ENCODE measurements at regions not wholly inside any gene's neighbourhood (a gene's known extent, or its start where the extent isn't known, plus 50 kb on each side); places are given as distances from the start of the nearest gene placed in this dataset.

DNA sequence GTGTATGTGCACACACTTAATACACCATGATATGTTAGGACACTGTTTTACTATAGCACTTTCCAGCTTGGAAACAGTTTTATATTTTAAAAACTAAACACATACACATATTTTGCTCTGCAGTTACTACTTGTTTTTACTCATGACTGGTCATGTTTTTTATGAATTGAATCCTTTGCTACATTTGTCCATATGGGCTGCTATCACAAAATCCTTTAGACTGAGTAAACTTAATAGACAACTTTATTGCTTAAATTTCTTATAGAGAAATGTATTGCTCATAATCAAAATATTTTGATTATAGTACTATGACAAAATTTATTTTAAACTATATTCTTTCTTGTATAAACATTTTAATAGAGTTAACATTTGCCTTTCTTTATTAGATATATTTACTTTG lies 314.8 kb downstream of the RBM43 start (continued):
- TF ChIP-seq ZNF133 (tag by site-specific recombination; IDR thresholded peaks at IDR 0.05): no peak

- Histone ChIP-seq H3K4me3 (ENCODE audit: low read depth, low read length) (no peak overlapping the region), H3K9me3 (ENCODE audit: control insufficient read depth, insufficient read depth, low read depth, low read length) (no peaks in the 10 kb centered on the region), H3K27ac (ENCODE audit: extremely low read depth, low read depth, low read length) (no peak overlapping the region), H3K4me1 (ENCODE audit: control insufficient read depth, insufficient read depth, low read length) (no peaks in the 10 kb centered on the region), H3K36me3 (ENCODE audit: control insufficient read depth in 2 of 2, insufficient read depth in 1 of 2, low read length in 2 of 2) (no peaks in the 10 kb centered on the region)
- CTCF ChIA-PET: no interaction called here
- POLR2A ChIA-PET: no interaction called here
- TF ChIP-seq ZNF623 (tag by site-specific recombination; IDR thresholded peaks at IDR 0.05): no peak
- no peak for TF ChIP-seq ZNF629 (tag by site-specific recombination; IDR thresholded peaks at IDR 0.05)
- TF ChIP-seq ZNF37A (tag by site-specific recombination; IDR thresholded peaks at IDR 0.05): no peak
- no peak for TF ChIP-seq SALL2 (tag by site-specific recombination; IDR thresholded peaks at IDR 0.05; ENCODE audit: borderline replicate concordance)
- TF ChIP-seq ZNF324 (tag by site-specific recombination; IDR thresholded peaks at IDR 0.05): no peak
- TF ChIP-seq OSR2 (tag by site-specific recombination; IDR thresholded peaks at IDR 0.05): no peak
- TF ChIP-seq, protein P1, sequence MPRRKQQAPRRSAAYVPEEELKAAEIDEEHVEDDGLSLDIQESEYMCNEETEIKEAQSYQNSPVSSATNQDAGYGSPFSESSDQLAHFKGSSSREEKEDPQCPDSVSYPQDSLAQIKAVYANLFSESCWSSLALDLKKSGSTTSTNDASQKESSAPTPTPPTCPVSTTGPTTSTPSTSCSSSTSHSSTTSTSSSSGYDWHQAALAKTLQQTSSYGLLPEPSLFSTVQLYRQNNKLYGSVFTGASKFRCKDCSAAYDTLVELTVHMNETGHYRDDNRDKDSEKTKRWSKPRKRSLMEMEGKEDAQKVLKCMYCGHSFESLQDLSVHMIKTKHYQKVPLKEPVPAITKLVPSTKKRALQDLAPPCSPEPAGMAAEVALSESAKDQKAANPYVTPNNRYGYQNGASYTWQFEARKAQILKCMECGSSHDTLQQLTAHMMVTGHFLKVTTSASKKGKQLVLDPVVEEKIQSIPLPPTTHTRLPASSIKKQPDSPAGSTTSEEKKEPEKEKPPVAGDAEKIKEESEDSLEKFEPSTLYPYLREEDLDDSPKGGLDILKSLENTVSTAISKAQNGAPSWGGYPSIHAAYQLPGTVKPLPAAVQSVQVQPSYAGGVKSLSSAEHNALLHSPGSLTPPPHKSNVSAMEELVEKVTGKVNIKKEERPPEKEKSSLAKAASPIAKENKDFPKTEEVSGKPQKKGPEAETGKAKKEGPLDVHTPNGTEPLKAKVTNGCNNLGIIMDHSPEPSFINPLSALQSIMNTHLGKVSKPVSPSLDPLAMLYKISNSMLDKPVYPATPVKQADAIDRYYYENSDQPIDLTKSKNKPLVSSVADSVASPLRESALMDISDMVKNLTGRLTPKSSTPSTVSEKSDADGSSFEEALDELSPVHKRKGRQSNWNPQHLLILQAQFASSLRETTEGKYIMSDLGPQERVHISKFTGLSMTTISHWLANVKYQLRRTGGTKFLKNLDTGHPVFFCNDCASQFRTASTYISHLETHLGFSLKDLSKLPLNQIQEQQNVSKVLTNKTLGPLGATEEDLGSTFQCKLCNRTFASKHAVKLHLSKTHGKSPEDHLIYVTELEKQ (tag by site-specific recombination; IDR thresholded peaks at IDR 0.05; ENCODE audit: borderline replicate concordance): no peak
These were observed 317.3 kb downstream of the RBM43 start for GRCh38 chr2:150944315-150944714.

- POLR2A ChIA-PET: no interaction called here
- Histone ChIP-seq H3K27ac (ENCODE audit: extremely low read depth, low read depth, low read length) (no peak overlapping the region), H3K4me1 (ENCODE audit: control insufficient read depth, insufficient read depth, low read length) (no peaks in the 10 kb centered on the region), H3K36me3 (ENCODE audit: control insufficient read depth in 2 of 2, insufficient read depth in 1 of 2, low read length in 2 of 2) (no peaks in the 10 kb centered on the region), H3K4me3 (ENCODE audit: low read depth, low read length) (no peak overlapping the region), H3K9me3 (ENCODE audit: control insufficient read depth, insufficient read depth, low read depth, low read length) (no peaks in the 10 kb centered on the region)
- TF ChIP-seq, protein P2, sequence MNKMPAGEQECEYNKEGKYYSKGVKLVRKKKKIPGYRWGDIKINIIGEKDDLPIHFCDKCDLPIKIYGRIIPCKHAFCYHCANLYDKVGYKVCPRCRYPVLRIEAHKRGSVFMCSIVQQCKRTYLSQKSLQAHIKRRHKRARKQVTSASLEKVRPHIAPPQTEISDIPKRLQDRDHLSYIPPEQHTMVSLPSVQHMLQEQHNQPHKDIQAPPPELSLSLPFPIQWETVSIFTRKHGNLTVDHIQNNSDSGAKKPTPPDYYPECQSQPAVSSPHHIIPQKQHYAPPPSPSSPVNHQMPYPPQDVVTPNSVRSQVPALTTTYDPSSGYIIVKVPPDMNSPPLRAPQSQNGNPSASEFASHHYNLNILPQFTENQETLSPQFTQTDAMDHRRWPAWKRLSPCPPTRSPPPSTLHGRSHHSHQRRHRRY (tag by site-specific recombination; IDR thresholded peaks at IDR 0.05): no peak
- TF ChIP-seq HOXC10 (CRISPR knock-in tag; IDR thresholded peaks at IDR 0.05) (no peak), ZBTB49 (tag by site-specific recombination; IDR thresholded peaks at IDR 0.05; ENCODE audit: low read depth) (no peak), ZNF16 (tag by site-specific recombination; IDR thresholded peaks at IDR 0.05; ENCODE audit: low read depth) (no peak), ZNF624 (tag by site-specific recombination; IDR thresholded peaks at IDR 0.05) (no peak), ZNF433 (tag by site-specific recombination; IDR thresholded peaks at IDR 0.05; ENCODE audit: low read depth) (no peak), GLI2 (tag by site-specific recombination; IDR thresholded peaks at IDR 0.05; ENCODE audit: borderline replicate concordance, low read depth) (no peak), ZNF366 (tag by site-specific recombination; conservative IDR thresholded peaks at IDR 0.05) (no peak), ZSCAN30 (tag by site-specific recombination; IDR thresholded peaks at IDR 0.05) (no peak), ZNF514 (tag by site-specific recombination; IDR thresholded peaks at IDR 0.05) (no peak), ZNF48 (tag by site-specific recombination; IDR thresholded peaks at IDR 0.05) (no peak)
- TF ChIP-seq, protein P3, sequence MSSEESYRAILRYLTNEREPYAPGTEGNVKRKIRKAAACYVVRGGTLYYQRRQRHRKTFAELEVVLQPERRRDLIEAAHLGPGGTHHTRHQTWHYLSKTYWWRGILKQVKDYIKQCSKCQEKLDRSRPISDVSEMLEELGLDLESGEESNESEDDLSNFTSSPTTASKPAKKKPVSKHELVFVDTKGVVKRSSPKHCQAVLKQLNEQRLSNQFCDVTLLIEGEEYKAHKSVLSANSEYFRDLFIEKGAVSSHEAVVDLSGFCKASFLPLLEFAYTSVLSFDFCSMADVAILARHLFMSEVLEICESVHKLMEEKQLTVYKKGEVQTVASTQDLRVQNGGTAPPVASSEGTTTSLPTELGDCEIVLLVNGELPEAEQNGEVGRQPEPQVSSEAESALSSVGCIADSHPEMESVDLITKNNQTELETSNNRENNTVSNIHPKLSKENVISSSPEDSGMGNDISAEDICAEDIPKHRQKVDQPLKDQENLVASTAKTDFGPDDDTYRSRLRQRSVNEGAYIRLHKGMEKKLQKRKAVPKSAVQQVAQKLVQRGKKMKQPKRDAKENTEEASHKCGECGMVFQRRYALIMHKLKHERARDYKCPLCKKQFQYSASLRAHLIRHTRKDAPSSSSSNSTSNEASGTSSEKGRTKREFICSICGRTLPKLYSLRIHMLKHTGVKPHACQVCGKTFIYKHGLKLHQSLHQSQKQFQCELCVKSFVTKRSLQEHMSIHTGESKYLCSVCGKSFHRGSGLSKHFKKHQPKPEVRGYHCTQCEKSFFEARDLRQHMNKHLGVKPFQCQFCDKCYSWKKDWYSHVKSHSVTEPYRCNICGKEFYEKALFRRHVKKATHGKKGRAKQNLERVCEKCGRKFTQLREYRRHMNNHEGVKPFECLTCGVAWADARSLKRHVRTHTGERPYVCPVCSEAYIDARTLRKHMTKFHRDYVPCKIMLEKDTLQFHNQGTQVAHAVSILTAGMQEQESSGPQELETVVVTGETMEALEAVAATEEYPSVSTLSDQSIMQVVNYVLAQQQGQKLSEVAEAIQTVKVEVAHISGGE (tag by site-specific recombination; conservative IDR thresholded peaks at IDR 0.05; ENCODE audit: low read depth): no peak
- TF ChIP-seq, protein P4, sequence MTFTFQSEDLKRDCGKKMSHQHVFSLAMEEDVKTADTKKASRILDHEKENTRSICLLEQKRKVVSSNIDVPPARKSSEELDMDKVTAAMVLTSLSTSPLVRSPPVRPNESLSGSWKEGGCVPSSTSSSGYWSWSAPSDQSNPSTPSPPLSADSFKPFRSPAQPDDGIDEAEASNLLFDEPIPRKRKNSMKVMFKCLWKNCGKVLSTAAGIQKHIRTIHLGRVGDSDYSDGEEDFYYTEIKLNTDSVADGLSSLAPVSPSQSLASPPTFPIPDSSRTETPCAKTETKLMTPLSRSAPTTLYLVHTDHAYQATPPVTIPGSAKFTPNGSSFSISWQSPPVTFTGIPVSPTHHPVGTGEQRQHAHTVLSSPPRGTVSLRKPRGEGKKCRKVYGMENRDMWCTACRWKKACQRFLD (tag by site-specific recombination; IDR thresholded peaks at IDR 0.05): no peak
- TF ChIP-seq, protein P5, sequence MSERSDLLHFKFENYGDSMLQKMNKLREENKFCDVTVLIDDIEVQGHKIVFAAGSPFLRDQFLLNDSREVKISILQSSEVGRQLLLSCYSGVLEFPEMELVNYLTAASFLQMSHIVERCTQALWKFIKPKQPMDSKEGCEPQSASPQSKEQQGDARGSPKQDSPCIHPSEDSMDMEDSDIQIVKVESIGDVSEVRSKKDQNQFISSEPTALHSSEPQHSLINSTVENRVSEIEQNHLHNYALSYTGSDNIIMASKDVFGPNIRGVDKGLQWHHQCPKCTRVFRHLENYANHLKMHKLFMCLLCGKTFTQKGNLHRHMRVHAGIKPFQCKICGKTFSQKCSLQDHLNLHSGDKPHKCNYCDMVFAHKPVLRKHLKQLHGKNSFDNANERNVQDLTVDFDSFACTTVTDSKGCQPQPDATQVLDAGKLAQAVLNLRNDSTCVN (tag by site-specific recombination; optimal IDR thresholded peaks at IDR 0.05): no peak
- CTCF ChIA-PET: no interaction called here
These were observed 322.6 kb downstream of the RBM43 start for GRCh38 chr2:150939087-150939486.

Measured in HEK293 (cell line).